ENCODE measurements at regions not wholly inside any gene's neighbourhood (a gene's known extent, or its start where the extent isn't known, plus 50 kb on each side); places are given as distances from the start of the nearest gene placed in this dataset.

- intact Hi-C loops (cut with DNase I) = no loop called here
- no peaks in the 10 kb centered on the region for H3K4me1 ChIP-seq
- TF ChIP-seq CTCF (IDR thresholded peaks at IDR 0.05) = no peak
- DNase-seq (no peak), ATAC-seq (no peak)
- no peak overlapping the region for H3K27ac ChIP-seq
- H3K9me3 ChIP-seq = no peaks in the 10 kb centered on the region
- H3K27me3 ChIP-seq = no peaks in the 10 kb centered on the region
- H3K4me3 ChIP-seq = no peak overlapping the region
- H3K36me3 ChIP-seq = no peaks in the 10 kb centered on the region
Measured at GRCh38 chr4:182065255-182065654, 177.9 kb upstream of the TENM3 start.

- Histone ChIP-seq H3K36me3 (no peaks in the 10 kb centered on the region), H3K4me1 (no peaks in the 10 kb centered on the region), H3K27me3 (no peaks in the 10 kb centered on the region), H3K9me3 (no peaks in the 10 kb centered on the region), H3K4me3 (no peak overlapping the region), H3K27ac (no peak overlapping the region)
- intact Hi-C loops (cut with DNase I) = no loop called here
- DNase-seq = no peak
- no peak for ATAC-seq
- TF ChIP-seq CTCF (IDR thresholded peaks at IDR 0.05) = no peak
Measured at GRCh38 chr4:182066037-182066436, 177.2 kb upstream of the TENM3 start.

- no peak for ATAC-seq
- no peaks in the 10 kb centered on the region for H3K9me3 ChIP-seq
- no peak for TF ChIP-seq CTCF (IDR thresholded peaks at IDR 0.05)
- no peak for DNase-seq
- no peaks in the 10 kb centered on the region for H3K27me3 ChIP-seq
- H3K27ac ChIP-seq = no peak overlapping the region
- no peaks in the 10 kb centered on the region for H3K4me1 ChIP-seq
- H3K4me3 ChIP-seq = no peak overlapping the region
- no peaks in the 10 kb centered on the region for H3K36me3 ChIP-seq
- intact Hi-C loops (cut with DNase I) = no loop called here
Measured at GRCh38 chr4:182067828-182068227, 175.4 kb upstream of the TENM3 start.

- H3K36me3 ChIP-seq = no peaks in the 10 kb centered on the region
Measured at GRCh38 chr4:182068920-182069319, 174.3 kb upstream of the TENM3 start.

GRCh38 chr4:182073278-182073677 lies 169.9 kb upstream of the TENM3 start:
- no peak overlapping the region for H3K27ac ChIP-seq
- intact Hi-C loops (cut with DNase I) = no loop called here
- no peak for TF ChIP-seq CTCF (IDR thresholded peaks at IDR 0.05)
- DNase-seq = no peak
- H3K4me1 ChIP-seq = no peaks in the 10 kb centered on the region
- no peaks in the 10 kb centered on the region for H3K27me3 ChIP-seq
- ATAC-seq = no peak
- no peaks in the 10 kb centered on the region for H3K9me3 ChIP-seq
- H3K4me3 ChIP-seq = no peak overlapping the region
- H3K36me3 ChIP-seq = no peaks in the 10 kb centered on the region

More at GRCh38 chr4:182068920-182069319, 174.3 kb upstream of the TENM3 start:
- intact Hi-C loops (cut with DNase I) = no loop called here
- no peak overlapping the region for H3K27ac ChIP-seq
- H3K27me3 ChIP-seq = no peaks in the 10 kb centered on the region
- DNase-seq = no peak
- no peak for ATAC-seq
- H3K9me3 ChIP-seq = no peaks in the 10 kb centered on the region
- H3K4me1 ChIP-seq = no peaks in the 10 kb centered on the region
- TF ChIP-seq CTCF (IDR thresholded peaks at IDR 0.05) = no peak
- no peak overlapping the region for H3K4me3 ChIP-seq

GRCh38 chr4:182074139-182074538 lies 169.1 kb upstream of the TENM3 start:
- Histone ChIP-seq H3K27me3 (no peaks in the 10 kb centered on the region), H3K36me3 (no peaks in the 10 kb centered on the region), H3K9me3 (no peaks in the 10 kb centered on the region), H3K27ac (no peak overlapping the region), H3K4me3 (no peak overlapping the region), H3K4me1 (no peaks in the 10 kb centered on the region)
- DNase-seq (no peak), ATAC-seq (no peak)
- intact Hi-C loops (cut with DNase I) = no loop called here
- no peak for TF ChIP-seq CTCF (IDR thresholded peaks at IDR 0.05)
